Esophagus muscularis mucosa (tissue), 4 donors: ENCODE measurements at regions not wholly inside any gene's neighbourhood (a gene's known extent, or its start where the extent isn't known, plus 50 kb on each side); places are given as distances from the start of the nearest gene placed in this dataset.

Source experiments
- DNase-seq: peaks from one replicate; pipeline ENCODE4 v3.0.0-alpha.2; 2017; ENCODE audit errors: extremely low spot score
- H3K27ac ChIP-seq, 4 donors: fragments of 200-600 bp; sonication (generic); replicated peaks in 1 of 4; 1 replicate in 3 of 4; 2 replicates in 1 of 4; pipeline ENCODE4 v1.5.1; 2016 to 2019; ENCODE audit warnings: mild to moderate bottlenecking in 1 of 4
- H3K27me3 ChIP-seq, 4 donors: fragments of 200-600 bp; sonication (generic); one replicate each; pipeline versions ENCODE4 v1.5.1 to v1.6.0; 2016 to 2019
- H3K36me3 ChIP-seq, 4 donors: fragments of 200-600 bp; sonication (generic); one replicate each; pipeline ENCODE4 v1.5.1; 2016 to 2019
- H3K4me1 ChIP-seq, 4 donors: fragments of 200-600 bp; sonication (generic); one replicate each; pipeline ENCODE4 v1.5.1; 2016 to 2019
- H3K4me3 ChIP-seq, 4 donors: fragments of 200-600 bp; sonication (generic); 1 replicate in 2 of 4; 2 replicates in 2 of 4; pipeline ENCODE4 v1.5.1; 2016 to 2019; ENCODE audit warnings: mild to moderate bottlenecking in 4 of 4, moderate library complexity in 1 of 4
- H3K9me3 ChIP-seq, 4 donors: fragments of 200-600 bp; sonication (generic); 1 replicate in 3 of 4; 2 replicates in 1 of 4; pipeline ENCODE4 v1.5.1; 2016 to 2019
- CTCF ChIP-seq, 3 experiments: fragments of 200-600 bp in 2 of 3; fragments of 450-650 bp in 1 of 3; sonication (generic) in 2 of 3; IDR thresholded peaks; one replicate each; pipeline ENCODE4 v1.5.1; 2017 to 2019; ENCODE audit warnings: antibody characterized with exemption in 3 of 3, mild to moderate bottlenecking in 2 of 3, moderate library complexity in 1 of 3
- EP300 ChIP-seq: sonication (generic); formaldehyde crosslinking; IDR thresholded peaks from one replicate; pipeline ENCODE4 v1.6.1; 2017; ENCODE audit warnings: antibody characterized with exemption
- POLR2A ChIP-seq: fragments of 450-650 bp; IDR thresholded peaks from one replicate; pipeline ENCODE4 v1.6.1; 2017; ENCODE audit warnings: antibody characterized with exemption, moderate library complexity, mild to moderate bottlenecking, low read depth
- POLR2AphosphoS5 ChIP-seq, 2 donors: sonication (generic); formaldehyde crosslinking; IDR thresholded peaks; one replicate each; pipeline ENCODE4 v1.6.1; 2017; ENCODE audit warnings: antibody characterized with exemption in 2 of 2
- WGBS: methylation state at CpG from one replicate; pipeline ENCODE4 v1.1.5; 2018; 5-methylcytosine and 5-hydroxymethylcytosine counted together
- intact Hi-C: fragments of 100-400 bp; cut with DNase I; formaldehyde crosslinking; loops from one replicate; pipeline ENCODE4 v1.15.1; 2023

- Histone ChIP-seq H3K9me3 (no peaks in the 10 kb centered on the region), H3K4me3 (no peak overlapping the region), H3K27me3 (no peaks in the 10 kb centered on the region), H3K36me3 (no peaks in the 10 kb centered on the region), H3K4me1 (peaks cover 20 to 84% (median 54%) of the 10 kb centered on the region in 4 donors), H3K27ac (no peak overlapping the region)
- intact Hi-C loops: loop anchor here (10.0 kb wide), 1 partner anchor 316 kb away; the partner anchor contains the start of gene GORAB
- 91% methylated on average over 3 of the region's 3 CpGs for WGBS
- TF ChIP-seq POLR2AphosphoS5 (IDR thresholded peaks at IDR 0.05) (no peak), POLR2A (no peak), CTCF (IDR thresholded peaks at IDR 0.05) (no peak), EP300 (no peak)
- DNase-seq: no peak
Measured at GRCh38 chr1:170219163-170219562, 73.4 kb downstream of the NTMT2 start.

GRCh38 chr1:170221031-170221430 lies 75.3 kb downstream of the NTMT2 start:
- no peaks in the 10 kb centered on the region for H3K36me3 ChIP-seq
- no peak for DNase-seq
- no peak overlapping the region for H3K4me3 ChIP-seq
- intact Hi-C loops: loop anchor here (10.0 kb wide), 1 partner anchor 184 kb away; no protein-coding TSS in a partner anchor
- H3K4me1 ChIP-seq: peaks cover 25 to 83% (median 49%) of the 10 kb centered on the region in 4 donors
- WGBS: 33% methylated on average over 2 of the region's 2 CpGs
- peak; percentile 64 to 88 for TF ChIP-seq POLR2AphosphoS5 (IDR thresholded peaks at IDR 0.05)
- no peak for TF ChIP-seq POLR2A
- TF ChIP-seq EP300: peak; percentile 3
- TF ChIP-seq CTCF (IDR thresholded peaks at IDR 0.05): no peak
- H3K27me3 ChIP-seq: no peaks in the 10 kb centered on the region
- H3K9me3 ChIP-seq: no peaks in the 10 kb centered on the region
- peak overlapping the region; percentile 65 to 78 (median 68) for H3K27ac ChIP-seq

GRCh38 chr1:170221495-170221894 lies 75.7 kb downstream of the NTMT2 start:
- peak overlapping the region; percentile 65 to 78 (median 68) for H3K27ac ChIP-seq
- peaks cover 26 to 84% (median 52%) of the 10 kb centered on the region in 4 donors for H3K4me1 ChIP-seq
- H3K4me3 ChIP-seq: no peak overlapping the region
- 66% methylated on average over 2 of the region's 2 CpGs for WGBS
- no peaks in the 10 kb centered on the region for H3K27me3 ChIP-seq
- intact Hi-C loops: loop anchor here (10.0 kb wide), 1 partner anchor 183 kb away; no protein-coding TSS in a partner anchor
- H3K9me3 ChIP-seq: no peaks in the 10 kb centered on the region
- no peak for DNase-seq
- no peaks in the 10 kb centered on the region for H3K36me3 ChIP-seq
- TF ChIP-seq CTCF (IDR thresholded peaks at IDR 0.05) (no peak), POLR2A (no peak), EP300 (no peak), POLR2AphosphoS5 (IDR thresholded peaks at IDR 0.05) (no peak)

- DNase-seq: no peak
- Histone ChIP-seq H3K27me3 (no peaks in the 10 kb centered on the region), H3K36me3 (no peaks in the 10 kb centered on the region), H3K4me3 (no peak overlapping the region), H3K27ac (peak overlapping the region; percentile 10 to 69 (median 47)), H3K4me1 (peaks cover 26 to 65% (median 44%) of the 10 kb centered on the region in 4 donors), H3K9me3 (no peaks in the 10 kb centered on the region)
- TF ChIP-seq CTCF (IDR thresholded peaks at IDR 0.05): no peak
- no peak for TF ChIP-seq POLR2AphosphoS5 (IDR thresholded peaks at IDR 0.05)
- TF ChIP-seq EP300: no peak
- no peak for TF ChIP-seq POLR2A
- intact Hi-C loops: loop anchor here (10.0 kb wide), 1 partner anchor 180 kb away; no protein-coding TSS in a partner anchor
- WGBS: 42% methylated on average over 3 of the region's 3 CpGs
Measured at GRCh38 chr1:170224469-170224868, 78.7 kb downstream of the NTMT2 start.
